PC-9 (cell line): ENCODE measurements at regions not wholly inside any gene's neighbourhood (a gene's known extent, or its start where the extent isn't known, plus 50 kb on each side); places are given as distances from the start of the nearest gene placed in this dataset.

Source experiments
- BruUV-seq: library from RNA; stranded (reverse); fragments of 400-500 nt; replicated peaks from 2 replicates; lab custom pipeline; 2021; lab: Mats Ljungman, UMichigan
- CTCF ChIA-PET: fragments of 300-600 bp; sonication (Branson Sonifier 250); formaldehyde crosslinking; loops from one replicate; lab custom pipeline; 2022; ENCODE audit warnings: antibody characterized with exemption; lab: Charles Lee
- POLR2A ChIA-PET: fragments of 300-600 bp; sonication (Branson Sonifier 250); formaldehyde crosslinking; loops from one replicate; lab custom pipeline; 2022; ENCODE audit warnings: antibody characterized with exemption; ENCODE audit not compliant: unreplicated experiment; lab: Charles Lee
- DNase-seq, 2 experiments: peaks; one replicate each; pipeline versions ENCODE4 v3.0.0 to v3.0.0-alpha.2; 2015 to 2022; ENCODE audit warnings: mixed read lengths in 1 of 2
- H2AFZ ChIP-seq: fragments of 200-600 bp; sonication (generic); 2 replicates; pipeline ENCODE4 v1.8.1; 2017; ENCODE audit warnings: antibody characterized with exemption
- H3F3A ChIP-seq: fragments of 200-600 bp; sonication (generic); 2 replicates; pipeline ENCODE4 v1.8.1; 2017; ENCODE audit warnings: antibody characterized with exemption, mild to moderate bottlenecking, low read depth; ENCODE audit not compliant: insufficient read depth
- H3K27ac ChIP-seq: fragments of 200-600 bp; sonication (generic); 2 replicates; pipeline ENCODE4 v1.6.1; 2016; ENCODE audit warnings: mixed run types
- H3K27me3 ChIP-seq: fragments of 200-600 bp; sonication (generic); 2 replicates; pipeline ENCODE4 v1.6.1; 2016; ENCODE audit warnings: low read depth, mixed run types; ENCODE audit not compliant: insufficient read depth
- H3K36me3 ChIP-seq: fragments of 200-600 bp; sonication (generic); 2 replicates; pipeline ENCODE4 v1.6.1; 2016; ENCODE audit warnings: low read depth, mixed run types
- H3K4me1 ChIP-seq: fragments of 200-600 bp; sonication (generic); replicated peaks from 2 replicates; pipeline ENCODE4 v1.6.1; 2016; ENCODE audit warnings: mixed run types; ENCODE audit not compliant: insufficient read depth
- H3K4me2 ChIP-seq: fragments of 200-600 bp; sonication (generic); 2 replicates; pipeline ENCODE4 v1.6.1; 2017; ENCODE audit warnings: mixed run types
- H3K4me3 ChIP-seq: fragments of 200-600 bp; sonication (generic); 2 replicates; pipeline ENCODE4 v1.6.1; 2016; ENCODE audit warnings: mixed run types
- H3K79me2 ChIP-seq: fragments of 200-600 bp; sonication (generic); 2 replicates; pipeline ENCODE4 v1.6.1; 2017; ENCODE audit warnings: low read depth, mixed run types
- H3K9me2 ChIP-seq: fragments of 200-600 bp; sonication (generic); 2 replicates; pipeline ENCODE4 v1.8.1; 2017; ENCODE audit warnings: mild to moderate bottlenecking; ENCODE audit not compliant: insufficient read depth
- H3K9me3 ChIP-seq: fragments of 200-600 bp; sonication (generic); 2 replicates; pipeline ENCODE4 v1.8.1; 2016; ENCODE audit warnings: low read depth; ENCODE audit not compliant: insufficient read depth
- H4K20me1 ChIP-seq: fragments of 200-600 bp; sonication (generic); 2 replicates; pipeline ENCODE4 v1.8.1; 2017; ENCODE audit not compliant: insufficient read depth
- CTCF ChIP-seq: fragments of 200-600 bp; sonication (generic); conservative IDR thresholded peaks from 2 replicates; pipeline ENCODE4 v1.6.1; 2017; ENCODE audit warnings: mixed run types, antibody characterized with exemption, mild to moderate bottlenecking, moderate library complexity
- EZH2 ChIP-seq: fragments of 200-600 bp; sonication (generic); IDR thresholded peaks from 2 replicates; pipeline ENCODE4 v1.8.0; 2017; ENCODE audit warnings: antibody characterized with exemption, low read depth
- intact Hi-C: fragments of 100-400 bp; cut with micrococcal nuclease; formaldehyde crosslinking; loops from one replicate; pipeline ENCODE4 v1.10.0; 2022; ENCODE audit not compliant: unreplicated experiment

- H3K4me1 ChIP-seq = no peaks in the 10 kb centered on the region
- no peaks in the 10 kb centered on the region for H4K20me1 ChIP-seq
- no peaks in the 10 kb centered on the region for H3K79me2 ChIP-seq
- CTCF ChIA-PET = no interaction called here
- TF ChIP-seq EZH2 = no peak
- TF ChIP-seq CTCF = no peak
- no peak for DNase-seq
- H3K36me3 ChIP-seq = no peaks in the 10 kb centered on the region
- POLR2A ChIA-PET = no interaction called here
- intact Hi-C loops = no loop called here
- no peak overlapping the region for H3K27ac ChIP-seq
- H3K4me2 ChIP-seq = no peak overlapping the region
- no peaks in the 10 kb centered on the region for H3K27me3 ChIP-seq
- H3K9me2 ChIP-seq = no peaks in the 10 kb centered on the region
- no peaks in the 10 kb centered on the region for H3F3A ChIP-seq
- H3K9me3 ChIP-seq = no peaks in the 10 kb centered on the region
- H2AFZ ChIP-seq = no peak overlapping the region
- no peak overlapping the region for H3K4me3 ChIP-seq
- BruUV-seq = no TSS peak
Observed at GRCh38 chr10:33837736-33838135, 503.3 kb upstream of the NRP1 start.

- Histone ChIP-seq H3F3A (no peaks in the 10 kb centered on the region), H3K9me3 (no peaks in the 10 kb centered on the region), H3K27ac (no peak overlapping the region), H2AFZ (no peak overlapping the region), H4K20me1 (no peaks in the 10 kb centered on the region), H3K4me1 (no peaks in the 10 kb centered on the region), H3K4me2 (no peak overlapping the region), H3K36me3 (no peaks in the 10 kb centered on the region), H3K79me2 (no peaks in the 10 kb centered on the region), H3K27me3 (no peaks in the 10 kb centered on the region), H3K9me2 (no peaks in the 10 kb centered on the region), H3K4me3 (no peak overlapping the region)
- TF ChIP-seq CTCF (no peak), EZH2 (no peak)
- no TSS peak for BruUV-seq
- no peak for DNase-seq
- POLR2A ChIA-PET = no interaction called here
- CTCF ChIA-PET = no interaction called here
- intact Hi-C loops = no loop called here
Observed at GRCh38 chr10:33835556-33835955, 501.1 kb upstream of the NRP1 start.

- H3K27ac ChIP-seq = no peak overlapping the region
- intact Hi-C loops = no loop called here
- H3K79me2 ChIP-seq = no peaks in the 10 kb centered on the region
- CTCF ChIA-PET = no interaction called here
- no peak overlapping the region for H3K4me3 ChIP-seq
- no peaks in the 10 kb centered on the region for H3K27me3 ChIP-seq
- no peak overlapping the region for H3K4me2 ChIP-seq
- no peaks in the 10 kb centered on the region for H3K9me3 ChIP-seq
- no peaks in the 10 kb centered on the region for H3K36me3 ChIP-seq
- no peak overlapping the region for H2AFZ ChIP-seq
- no peaks in the 10 kb centered on the region for H3K9me2 ChIP-seq
- POLR2A ChIA-PET = no interaction called here
- H3K4me1 ChIP-seq = no peaks in the 10 kb centered on the region
- H3F3A ChIP-seq = no peaks in the 10 kb centered on the region
- no TSS peak for BruUV-seq
- DNase-seq = no peak
- no peak for TF ChIP-seq EZH2
- TF ChIP-seq CTCF = no peak
- H4K20me1 ChIP-seq = no peaks in the 10 kb centered on the region
Observed at GRCh38 chr10:33833566-33833965, 499.1 kb upstream of the NRP1 start.
